ENCODE measurements at regions not wholly inside any gene's neighbourhood (a gene's known extent, or its start where the extent isn't known, plus 50 kb on each side); places are given as distances from the start of the nearest gene placed in this dataset.
A peak's percentile ranks its signal among the peaks of the same experiment; 100 is the strongest.

DNA sequence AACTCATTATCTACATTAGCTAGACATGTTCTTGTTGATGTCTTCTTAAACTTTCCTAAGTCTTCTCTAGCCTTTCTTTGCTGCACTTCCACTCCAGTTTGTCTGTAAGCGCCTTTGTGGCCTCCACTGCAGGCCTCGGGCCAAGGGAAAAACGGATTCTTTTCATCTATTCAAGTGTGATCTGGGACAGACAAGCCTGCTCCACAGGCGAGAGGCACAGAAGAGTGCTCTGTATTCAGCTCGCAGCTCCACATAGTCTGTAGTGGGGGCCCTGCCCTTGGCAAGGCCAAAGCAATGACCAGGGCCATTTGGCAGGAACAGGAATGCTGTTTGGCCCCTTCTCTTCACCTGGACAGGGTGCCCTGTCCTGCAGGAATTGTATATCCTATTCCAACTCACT lies 84.1 kb upstream of the BARX2 start:
- peak; percentile 24 for DNase-seq (ENCODE audit: low spot score)

DNA sequence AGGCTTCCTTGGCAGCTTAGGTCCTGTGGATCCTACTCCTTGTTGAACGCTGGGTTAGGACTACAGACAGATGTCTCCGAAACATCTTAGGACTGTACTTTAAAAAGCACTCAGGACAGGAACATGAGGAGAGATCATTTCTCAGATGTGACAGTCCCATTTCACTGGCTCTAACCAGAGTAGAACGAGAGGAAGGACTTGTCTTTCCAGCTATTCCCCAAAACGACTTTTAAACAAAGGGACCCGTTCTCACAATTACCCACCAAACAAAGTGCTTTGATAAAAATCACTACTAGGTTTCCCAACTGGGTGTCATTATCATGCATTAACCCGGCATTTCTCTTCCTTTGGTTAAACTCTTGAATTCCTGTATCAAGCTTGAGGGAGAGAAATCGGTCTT lies 84.7 kb upstream of the BARX2 start:
- DNase-seq (ENCODE audit: low spot score) = no peak

DNA sequence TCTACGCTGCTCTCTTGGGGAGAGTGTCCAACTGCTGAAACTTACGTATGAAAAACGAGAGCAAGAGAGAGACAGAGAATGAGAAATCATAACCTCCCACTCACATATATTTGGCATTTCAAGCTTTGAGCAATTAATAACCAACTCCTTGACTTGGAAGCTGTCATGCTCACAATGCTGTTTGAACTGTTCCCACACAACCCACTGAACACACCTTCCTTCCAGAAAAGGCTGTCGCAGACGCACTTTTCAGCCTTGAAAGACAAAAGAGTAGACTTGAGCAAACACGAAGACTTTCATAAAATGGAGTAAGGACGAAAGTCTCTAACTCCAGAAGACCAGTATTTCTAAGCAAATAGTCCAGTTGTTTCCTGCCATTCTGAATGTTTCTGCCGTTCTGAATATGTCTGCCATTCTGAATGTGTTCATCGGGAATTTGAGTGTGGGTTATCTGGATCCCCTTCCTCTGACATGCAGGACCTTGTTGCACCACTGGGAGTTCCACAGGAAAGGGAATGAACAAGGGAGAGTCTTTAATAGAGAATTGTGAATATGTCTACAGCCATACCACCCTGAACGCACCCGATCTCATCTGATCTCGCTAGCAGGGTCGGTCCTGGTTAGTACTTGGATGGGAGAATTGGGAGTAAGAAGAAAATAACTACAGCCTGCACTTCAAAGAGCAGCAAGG lies 86.2 kb upstream of the BARX2 start:
- no peak for DNase-seq (ENCODE audit: low spot score)

DNA sequence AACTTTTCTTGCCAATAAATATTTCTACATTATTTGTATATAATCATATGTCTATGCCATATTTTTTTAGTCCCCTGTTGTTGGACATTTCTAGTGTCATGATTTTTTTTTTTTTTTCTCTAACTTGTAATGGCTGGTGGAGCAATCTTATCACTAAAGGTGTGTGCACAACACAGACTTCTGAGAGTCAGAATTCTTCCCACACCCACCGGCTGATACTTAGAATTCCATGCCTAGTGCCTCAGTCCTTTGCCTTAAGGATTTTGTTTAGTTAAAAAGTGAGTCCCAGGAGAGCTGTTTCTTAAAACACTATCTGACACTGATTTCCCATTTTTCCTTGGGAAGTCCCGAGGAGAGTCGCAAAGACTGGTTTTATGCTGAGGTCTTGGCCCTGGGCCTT lies 87.7 kb upstream of the BARX2 start:
- no peak for DNase-seq (ENCODE audit: low spot score)

DNA sequence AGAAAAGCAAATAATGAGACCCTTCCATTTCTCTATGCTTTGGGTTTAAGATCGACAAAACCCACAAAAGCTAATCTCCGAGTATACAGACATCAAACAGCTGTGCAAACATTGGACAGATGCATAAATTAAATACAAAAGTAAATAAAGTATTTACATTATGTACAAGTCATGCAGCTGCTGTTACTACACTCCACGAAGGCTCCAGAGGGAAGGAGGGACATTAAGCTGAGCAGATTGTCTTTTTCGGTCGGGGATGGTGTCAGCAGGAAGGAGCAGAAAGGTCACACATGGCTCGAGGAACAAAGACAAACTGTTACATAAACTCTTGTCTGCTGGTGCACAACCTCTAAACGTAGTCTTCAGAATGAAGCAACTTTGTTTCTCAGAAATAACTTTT lies 88.8 kb upstream of the BARX2 start:
- DNase-seq (ENCODE audit: low spot score) = no peak

DNA sequence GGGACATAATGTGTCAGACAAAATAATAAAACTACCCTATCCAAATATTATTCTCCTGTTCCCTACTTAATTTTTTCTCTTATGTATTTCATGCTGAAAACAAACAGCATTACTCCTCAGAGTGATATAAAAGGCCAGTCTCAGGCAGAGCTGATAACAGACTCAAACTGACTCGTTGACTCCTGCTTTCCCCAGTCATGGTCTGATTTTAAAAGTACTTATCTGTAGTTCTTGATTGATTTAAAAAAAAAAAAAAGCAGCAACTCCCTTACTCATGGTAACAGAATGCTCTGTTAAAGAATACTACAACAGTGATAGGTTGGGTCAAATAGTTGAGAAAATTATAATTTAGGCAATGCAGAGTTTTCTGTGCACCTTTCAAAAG lies 90.3 kb upstream of the BARX2 start:
- DNase-seq (ENCODE audit: low spot score) = no peak

DNA sequence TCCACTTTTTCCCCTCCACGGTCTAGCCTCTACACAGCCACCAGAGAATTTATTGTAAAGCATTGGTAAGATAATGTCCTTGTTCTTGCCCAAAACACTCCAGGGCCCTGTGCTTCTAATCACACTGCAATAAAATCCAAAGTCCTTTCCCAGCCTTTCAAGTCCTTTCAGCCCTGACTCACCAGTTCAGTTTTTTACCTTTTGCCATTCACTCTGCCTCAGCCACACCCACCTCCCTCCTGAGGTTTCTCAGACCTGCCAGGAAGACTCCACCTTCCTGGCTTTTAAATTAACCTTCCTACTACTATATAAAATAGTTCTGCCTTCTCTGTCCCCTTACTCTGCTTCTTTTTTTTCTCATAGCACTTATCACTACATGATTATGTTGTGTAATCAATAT lies 91.0 kb upstream of the ARHGAP32 start:
- peak; percentile 30 for DNase-seq (ENCODE audit: low spot score)

DNA sequence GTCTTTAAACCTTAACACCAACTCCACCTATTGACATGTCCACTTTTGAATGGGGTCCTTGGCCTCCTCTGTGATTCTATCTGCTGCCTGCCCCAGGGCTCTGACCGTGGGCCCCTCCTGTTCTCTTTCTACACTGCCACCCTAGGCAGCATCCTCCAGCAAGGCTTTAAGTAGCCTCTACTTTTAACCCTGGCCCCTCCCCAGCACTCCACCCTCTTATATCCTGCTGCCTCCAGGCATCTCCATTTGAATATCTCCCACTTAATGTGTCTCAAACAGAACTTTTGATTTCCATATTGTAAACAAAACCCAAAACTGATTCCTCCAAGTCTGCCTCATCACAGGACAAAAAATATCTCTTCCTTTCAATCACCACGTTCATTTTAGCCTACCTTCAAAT lies 90.5 kb upstream of the ARHGAP32 start:
- no peak for DNase-seq (ENCODE audit: low spot score)

DNA sequence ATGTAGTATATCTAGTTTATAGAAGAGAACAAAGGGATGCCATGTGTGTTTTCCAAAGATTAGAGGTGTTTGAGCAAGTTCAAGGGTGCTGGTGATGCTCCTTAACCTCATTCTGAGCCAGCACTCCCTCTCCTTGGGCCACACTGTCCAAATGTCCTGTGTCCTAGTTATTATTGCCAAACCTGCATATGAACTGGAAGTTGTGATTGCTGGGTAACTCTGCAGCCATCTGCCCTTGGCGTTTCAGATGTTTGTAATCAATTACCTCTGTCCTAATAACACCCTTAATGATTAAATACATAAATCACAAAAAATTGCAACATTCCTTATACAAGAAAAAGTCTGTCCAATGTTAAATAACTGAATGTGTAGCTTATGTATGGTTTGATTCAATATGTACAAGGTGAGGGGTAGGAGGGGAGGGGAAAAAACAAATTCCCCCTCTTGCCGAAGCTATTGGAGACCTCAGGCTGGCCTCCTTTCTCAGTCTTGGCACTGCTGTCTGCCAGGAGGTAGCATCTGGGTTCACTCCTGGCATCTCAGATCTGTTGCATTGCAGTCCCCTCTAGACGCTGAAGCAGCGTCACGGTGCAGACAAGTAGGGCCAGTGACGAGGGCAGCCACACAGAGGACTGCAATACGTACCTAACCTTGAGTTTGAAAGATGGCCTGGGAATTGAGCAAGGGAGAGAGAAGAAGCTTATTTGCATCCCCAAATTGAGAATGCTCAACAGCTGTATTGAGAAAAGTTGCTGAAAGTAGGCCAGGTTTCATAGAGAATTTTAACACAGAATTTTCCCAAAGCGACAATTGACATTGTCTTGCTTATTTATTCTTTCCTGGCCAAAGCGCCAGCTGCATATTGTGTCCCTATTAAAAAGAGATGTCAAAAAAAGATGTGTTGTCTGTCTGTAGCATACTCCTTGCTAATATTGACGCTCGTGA lies 89.6 kb upstream of the ARHGAP32 start:
- no peak for DNase-seq (ENCODE audit: low spot score)

DNA sequence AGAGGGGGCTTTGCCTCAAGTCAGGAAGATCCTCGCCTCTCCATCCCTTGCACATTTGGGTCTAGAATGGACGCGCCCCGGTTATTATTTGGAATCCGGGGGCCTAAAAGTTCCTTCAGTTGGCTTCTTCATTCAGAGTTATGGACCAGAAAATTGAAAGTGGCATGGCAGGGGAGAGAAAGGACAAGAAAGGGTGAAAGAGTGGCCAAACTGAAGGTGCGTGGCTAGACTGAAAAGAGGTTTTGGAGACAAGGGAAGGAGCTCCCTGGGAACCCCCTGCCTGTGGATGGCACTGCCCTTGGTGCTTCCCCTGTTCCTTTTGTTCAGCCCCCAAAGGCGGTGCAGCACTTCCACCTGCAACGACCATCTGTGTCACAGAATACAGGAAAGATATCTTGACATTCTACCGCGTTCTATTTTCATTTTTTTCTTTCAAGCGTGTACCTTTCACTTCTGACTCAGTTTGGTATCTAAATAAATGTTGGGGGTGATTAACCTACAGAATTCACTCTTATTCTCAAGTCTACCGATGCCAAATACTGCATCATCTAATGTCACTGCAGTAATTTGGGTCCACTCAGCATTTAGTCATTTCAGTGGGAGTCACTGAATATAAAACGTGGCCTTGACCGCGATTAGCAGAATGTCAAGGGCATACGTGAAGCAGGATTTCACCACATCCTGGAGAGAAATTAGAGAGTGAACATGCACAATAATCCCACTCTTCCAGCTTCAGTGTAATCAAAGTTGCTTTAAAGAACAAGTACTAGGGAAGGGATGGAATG lies 88.1 kb upstream of the ARHGAP32 start:
- no peak for DNase-seq (ENCODE audit: low spot score)

DNA sequence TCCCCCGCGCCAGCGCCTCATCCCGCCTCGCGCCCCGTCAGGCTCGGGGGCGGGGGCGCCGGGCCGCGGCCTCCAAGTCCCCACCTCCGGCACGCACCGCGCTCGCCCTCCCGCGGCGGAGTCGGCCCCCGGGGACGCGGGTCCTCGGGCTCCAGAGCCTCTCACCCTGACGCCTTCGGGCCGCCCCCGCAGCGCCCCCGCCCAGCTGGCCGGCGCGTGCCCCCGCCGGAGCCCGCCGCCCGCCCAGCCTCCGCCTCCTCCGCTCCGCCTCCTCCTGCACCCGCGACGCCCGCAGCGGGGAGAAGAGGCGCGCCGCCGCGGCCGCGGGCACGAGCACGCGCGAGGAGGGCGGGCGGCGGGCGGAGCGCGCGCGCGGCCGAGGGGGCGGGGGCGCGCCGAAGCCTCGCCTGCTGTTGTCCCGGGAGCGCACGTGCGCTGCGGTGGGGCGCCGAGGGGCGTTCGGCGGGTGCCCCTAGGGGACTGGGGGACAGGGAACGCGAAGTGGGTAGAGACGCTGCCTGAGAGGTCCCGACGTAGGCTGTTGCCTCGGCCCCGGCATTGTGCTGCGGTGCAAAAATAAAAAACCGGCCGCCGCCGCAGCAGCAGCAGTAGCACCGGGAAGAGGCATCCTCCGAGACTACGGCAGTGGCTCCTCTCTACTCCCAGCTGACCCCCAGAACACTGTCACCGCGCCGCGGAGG lies 87.4 kb upstream of the ARHGAP32 start:
- DNase-seq (ENCODE audit: low spot score) = peak; percentile 94

DNA sequence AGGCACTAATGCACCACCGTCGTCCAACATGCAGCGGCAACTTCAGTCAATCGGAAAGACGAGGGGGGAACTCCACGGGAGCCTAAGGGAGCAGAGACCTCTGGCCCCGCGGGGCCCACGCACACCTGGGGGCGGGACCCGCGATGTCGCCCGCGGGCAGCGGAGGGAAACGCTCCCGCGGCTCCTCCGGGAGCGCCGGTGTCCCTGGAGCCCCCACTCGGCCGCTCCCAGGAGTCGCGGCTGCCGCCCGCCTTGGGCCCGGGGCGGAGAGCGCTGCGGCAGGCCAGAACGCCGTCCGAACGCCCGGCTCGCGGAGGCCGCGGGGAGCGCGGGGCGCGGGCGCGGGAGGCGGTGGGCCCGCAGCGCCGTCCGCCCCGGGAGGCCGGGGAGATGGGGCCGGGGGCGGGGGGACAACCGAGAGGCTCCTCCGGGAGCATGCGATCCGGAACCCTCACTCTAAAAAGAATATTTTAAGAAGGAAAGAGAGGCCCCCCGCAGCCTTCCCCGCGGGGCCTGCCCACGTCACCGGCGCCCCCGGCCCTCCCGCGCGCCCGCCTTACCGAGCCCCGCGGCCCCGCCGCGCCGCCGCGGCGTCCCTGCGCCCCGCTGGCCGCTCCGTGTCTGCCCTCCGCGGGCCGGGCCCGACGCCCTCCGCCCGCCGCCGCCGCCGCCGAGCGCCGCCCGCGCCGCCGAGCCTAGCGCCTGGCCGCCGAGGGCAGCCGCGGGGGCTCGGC lies 86.6 kb upstream of the ARHGAP32 start:
- peak; percentile 65 for DNase-seq (ENCODE audit: low spot score)

DNA sequence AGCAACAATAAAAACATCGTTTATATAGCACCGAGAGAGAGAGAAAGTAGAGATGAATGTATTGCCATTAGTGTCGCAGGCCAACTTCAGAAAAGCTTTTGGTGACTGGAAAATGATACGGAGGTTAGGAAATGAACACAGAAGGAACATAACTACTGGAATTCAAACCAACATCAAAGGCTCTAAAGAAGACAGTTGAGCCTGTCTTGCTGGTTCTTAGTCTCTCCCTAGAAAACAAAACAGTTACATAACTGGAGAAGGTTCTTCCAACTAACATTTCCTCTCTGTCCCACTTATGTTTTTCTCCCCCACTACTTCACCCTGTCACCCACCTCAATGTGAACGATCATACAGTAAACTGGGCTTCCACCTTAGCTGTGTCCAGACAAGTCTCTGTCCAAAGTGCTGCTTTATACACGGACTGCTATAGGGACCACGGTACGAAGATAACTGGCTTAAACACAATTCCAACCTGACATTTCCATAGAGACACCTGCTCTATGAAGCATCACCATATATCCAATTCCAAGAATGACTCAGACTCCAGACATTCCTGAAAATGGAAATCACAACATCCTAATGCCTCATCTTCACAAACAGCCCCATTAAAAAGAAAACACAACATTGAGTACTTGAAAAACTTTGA lies 85.2 kb upstream of the ARHGAP32 start:
- no peak for DNase-seq (ENCODE audit: low spot score)

DNA sequence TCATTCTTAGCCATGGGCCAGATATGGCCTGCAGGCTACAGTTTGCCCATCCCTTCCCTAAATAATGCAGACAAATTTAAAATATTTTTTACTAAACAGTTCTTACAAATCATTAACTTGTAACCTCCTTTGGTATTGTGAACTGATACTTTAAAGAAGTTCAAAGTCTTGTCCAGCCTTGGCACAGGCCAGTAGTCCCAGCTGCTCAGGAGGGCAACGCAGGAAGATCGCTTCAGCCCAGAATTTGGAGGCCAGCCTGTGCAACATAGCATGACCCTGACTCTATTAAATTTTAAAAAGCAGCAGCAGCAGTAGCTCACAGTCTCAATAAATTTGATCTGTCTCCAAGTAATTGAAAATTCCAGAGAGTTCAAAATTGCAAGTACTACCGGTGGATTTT lies 83.7 kb upstream of the ARHGAP32 start:
- DNase-seq (ENCODE audit: low spot score) = no peak

DNA sequence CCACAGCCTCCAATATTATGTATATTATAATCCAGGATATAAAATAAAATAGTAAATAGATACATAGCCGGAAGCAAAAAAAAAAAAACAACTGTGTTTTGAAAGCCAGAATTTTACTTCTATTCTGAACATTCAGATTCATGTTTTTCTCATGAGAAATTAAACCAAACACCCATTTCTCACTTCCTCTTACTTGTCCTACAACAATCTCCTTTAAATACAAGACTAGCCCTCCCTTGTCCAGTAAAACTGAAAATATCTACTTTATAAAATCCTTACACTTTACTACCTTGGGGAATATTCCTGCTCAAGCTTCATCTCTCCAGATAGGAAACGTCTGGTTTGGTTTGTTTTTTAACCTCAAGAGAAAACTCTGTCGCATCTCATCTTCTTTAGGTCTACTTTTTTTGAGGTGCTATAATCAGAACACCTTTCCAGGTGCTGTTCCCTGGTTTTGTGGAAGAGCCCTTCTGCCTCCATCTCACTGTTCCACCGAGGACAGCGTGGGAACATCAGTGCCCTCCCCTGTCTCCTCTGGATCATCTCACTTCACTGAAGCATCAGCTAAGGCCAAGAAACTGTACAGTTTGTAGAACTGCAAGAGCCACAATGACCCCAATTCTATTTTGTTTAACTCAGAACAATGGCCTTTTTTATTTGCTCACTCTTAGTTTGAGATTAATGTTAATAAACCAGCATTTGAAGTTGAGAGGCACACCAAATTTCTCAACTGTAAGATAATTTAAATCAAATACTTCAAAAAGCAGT lies 82.0 kb upstream of the ARHGAP32 start:
- DNase-seq (ENCODE audit: low spot score) = no peak

DNA sequence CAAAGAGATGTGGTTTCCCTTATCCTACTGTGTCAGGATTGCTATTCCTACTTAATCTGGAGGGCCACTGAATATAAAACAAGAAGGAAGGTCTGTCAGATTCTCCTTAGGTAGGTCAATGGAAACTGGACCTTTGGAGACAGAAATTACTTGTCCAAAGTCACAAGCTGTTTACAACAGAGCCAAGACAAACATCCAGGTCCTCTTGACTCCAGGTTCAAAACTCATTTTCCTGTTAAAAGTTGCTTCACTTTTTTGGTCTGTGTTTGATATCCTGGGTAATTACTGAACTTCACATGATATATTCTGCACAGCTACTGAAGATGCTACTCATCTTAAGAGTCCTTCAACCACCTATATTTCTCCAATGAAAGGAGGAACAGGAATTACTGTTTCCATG lies 81.2 kb upstream of the ARHGAP32 start:
- DNase-seq (ENCODE audit: low spot score) = no peak

DNA sequence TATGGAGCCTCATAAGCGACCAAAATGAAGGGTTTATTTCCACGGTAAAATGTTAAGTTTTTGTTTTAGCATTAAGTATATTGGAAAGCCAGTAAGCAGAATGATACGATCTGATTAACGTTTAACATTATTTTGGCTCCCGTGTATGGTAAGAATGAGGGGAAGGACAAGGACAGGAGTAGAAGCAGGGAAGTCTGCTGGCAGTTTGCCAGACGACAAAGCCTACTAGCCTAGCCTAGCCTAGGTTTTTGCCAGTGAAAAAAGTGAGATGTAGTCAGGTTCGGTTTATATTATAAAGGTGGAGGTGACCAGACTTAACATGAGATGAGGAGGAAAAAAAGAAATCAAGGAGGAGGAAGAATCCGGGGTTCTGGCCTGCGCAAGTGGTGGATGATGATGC lies 78.9 kb upstream of the ARHGAP32 start:
- DNase-seq (ENCODE audit: low spot score) = no peak

DNA sequence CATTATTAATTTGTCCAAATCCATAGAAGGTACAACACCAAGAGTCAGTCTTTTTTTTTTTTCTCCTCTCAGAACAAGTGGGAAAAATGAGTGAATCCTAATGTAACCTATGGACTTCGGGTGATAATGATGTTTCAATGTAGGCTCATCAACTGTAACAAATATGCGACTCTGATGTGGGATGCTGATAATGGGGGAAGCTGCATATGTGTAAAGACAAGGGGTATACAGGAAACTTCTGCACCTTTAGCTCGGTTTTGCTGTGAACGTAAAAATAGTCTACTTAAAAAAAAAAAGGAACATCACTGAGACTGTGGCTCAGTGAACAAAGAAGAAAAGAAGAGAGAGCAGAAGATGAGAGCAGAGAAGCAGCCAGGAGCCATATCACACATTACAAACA lies 78.3 kb upstream of the ARHGAP32 start:
- DNase-seq (ENCODE audit: low spot score) = no peak

DNA sequence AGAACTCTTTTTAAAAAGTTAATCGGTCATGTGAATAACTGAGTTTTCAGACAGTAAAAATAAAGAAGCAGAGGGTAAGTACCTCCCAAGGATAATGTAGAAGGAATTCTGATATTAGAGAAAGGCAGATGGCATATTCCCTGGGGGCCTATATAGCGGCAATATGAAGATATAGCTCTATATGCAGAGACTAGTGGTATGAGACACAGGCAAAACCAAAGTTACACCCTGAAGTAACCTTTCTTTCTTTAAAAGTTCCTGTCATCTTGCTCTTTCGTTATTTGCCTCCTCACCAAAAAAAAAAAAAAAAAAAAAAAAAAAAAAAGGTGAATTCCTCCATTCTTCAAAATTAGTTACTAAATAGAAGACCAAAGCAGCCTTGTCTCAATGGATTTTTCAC lies 76.2 kb upstream of the ARHGAP32 start:
- no peak for DNase-seq (ENCODE audit: low spot score)

DNA sequence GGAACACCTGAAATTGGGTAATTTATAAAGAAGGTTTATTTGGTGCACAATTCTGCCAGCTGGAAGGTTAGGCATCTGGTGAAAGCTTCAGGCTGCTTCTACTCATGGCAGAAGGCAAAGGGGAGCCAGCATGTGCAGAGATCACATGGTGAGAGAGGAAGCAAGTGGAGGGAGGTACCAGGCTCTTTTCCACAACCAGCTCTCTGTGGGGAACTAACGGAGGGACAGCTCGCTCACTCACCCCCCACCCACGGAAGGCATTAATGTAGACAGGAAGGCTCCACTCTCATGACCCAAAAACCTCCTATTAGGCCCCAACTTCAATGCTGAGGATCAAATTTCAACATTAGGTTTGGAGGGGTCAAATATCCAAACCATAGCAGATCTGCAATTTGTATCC lies 75.6 kb upstream of the ARHGAP32 start:
- DNase-seq (ENCODE audit: low spot score) = no peak
